ENCODE measurements at regions not wholly inside any gene's neighbourhood (a gene's known extent, or its start where the extent isn't known, plus 50 kb on each side); places are given as distances from the start of the nearest gene placed in this dataset.

DNA sequence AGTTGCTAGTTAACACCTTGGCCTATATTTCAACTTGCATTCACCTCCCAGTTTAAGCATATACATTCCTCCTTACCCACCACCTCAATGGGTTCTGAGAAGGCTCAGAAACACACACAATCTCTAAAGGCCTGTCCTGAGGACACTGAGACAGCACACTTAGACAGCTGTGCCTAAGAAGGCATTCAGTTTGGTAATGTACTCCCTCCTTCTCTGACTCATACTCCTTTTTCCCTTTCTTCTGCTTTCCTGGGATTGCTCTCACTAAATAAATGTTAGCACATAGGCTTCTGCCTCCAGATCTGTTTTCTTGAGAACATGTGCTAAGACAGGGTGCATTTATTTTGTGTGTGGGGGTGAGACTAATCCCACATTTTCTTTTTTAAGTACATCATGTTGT, 456.8 kb upstream of the CDH6 start:
- intact Hi-C loops (cut with micrococcal nuclease; ENCODE audit: unreplicated experiment) = no loop called here
- H3K79me2 ChIP-seq (ENCODE audit: insufficient read depth, low read depth, low read length) = no peaks in the 10 kb centered on the region
- no TSS peak for BruUV-seq (replicated peaks)
- CTCF ChIA-PET (ENCODE audit: unreplicated experiment) = no interaction called here
- no peak overlapping the region for H3K4me2 ChIP-seq (ENCODE audit: low read length)
- H3K9me3 ChIP-seq (ENCODE audit: low read length) = no peaks in the 10 kb centered on the region
- H2AFZ ChIP-seq (ENCODE audit: low read length) = no peak overlapping the region
- H3K27ac ChIP-seq (ENCODE audit: low read depth, low read length, poor library complexity, severe bottlenecking) = no peak overlapping the region
- TF ChIP-seq EZH2phosphoT487 (IDR thresholded peaks at IDR 0.05; ENCODE audit: borderline replicate concordance, low read depth, low read length) = no peak
- TF ChIP-seq, protein P1, sequence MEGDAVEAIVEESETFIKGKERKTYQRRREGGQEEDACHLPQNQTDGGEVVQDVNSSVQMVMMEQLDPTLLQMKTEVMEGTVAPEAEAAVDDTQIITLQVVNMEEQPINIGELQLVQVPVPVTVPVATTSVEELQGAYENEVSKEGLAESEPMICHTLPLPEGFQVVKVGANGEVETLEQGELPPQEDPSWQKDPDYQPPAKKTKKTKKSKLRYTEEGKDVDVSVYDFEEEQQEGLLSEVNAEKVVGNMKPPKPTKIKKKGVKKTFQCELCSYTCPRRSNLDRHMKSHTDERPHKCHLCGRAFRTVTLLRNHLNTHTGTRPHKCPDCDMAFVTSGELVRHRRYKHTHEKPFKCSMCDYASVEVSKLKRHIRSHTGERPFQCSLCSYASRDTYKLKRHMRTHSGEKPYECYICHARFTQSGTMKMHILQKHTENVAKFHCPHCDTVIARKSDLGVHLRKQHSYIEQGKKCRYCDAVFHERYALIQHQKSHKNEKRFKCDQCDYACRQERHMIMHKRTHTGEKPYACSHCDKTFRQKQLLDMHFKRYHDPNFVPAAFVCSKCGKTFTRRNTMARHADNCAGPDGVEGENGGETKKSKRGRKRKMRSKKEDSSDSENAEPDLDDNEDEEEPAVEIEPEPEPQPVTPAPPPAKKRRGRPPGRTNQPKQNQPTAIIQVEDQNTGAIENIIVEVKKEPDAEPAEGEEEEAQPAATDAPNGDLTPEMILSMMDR (conservative IDR thresholded peaks at IDR 0.05; ENCODE audit: low read length) = no peak
- no peaks in the 10 kb centered on the region for H3K4me1 ChIP-seq (ENCODE audit: insufficient read depth, low read length, poor library complexity, severe bottlenecking)
- no peaks in the 10 kb centered on the region for H3K9me2 ChIP-seq (ENCODE audit: insufficient read depth, low read length)
- no peak overlapping the region for H3K4me3 ChIP-seq (ENCODE audit: low read depth, low read length, poor library complexity, severe bottlenecking)
- POLR2A ChIA-PET = interaction anchor here (0.9 kb wide), 1 partner anchor 13 kb away, joined by 3 read pairs; no protein-coding TSS in a partner anchor
- H3K36me3 ChIP-seq (ENCODE audit: insufficient read depth, low read length) = no peaks in the 10 kb centered on the region
- no peaks in the 10 kb centered on the region for H4K20me1 ChIP-seq (ENCODE audit: insufficient read depth, low read length)
- no peak for DNase-seq (ENCODE audit: low spot score)

DNA sequence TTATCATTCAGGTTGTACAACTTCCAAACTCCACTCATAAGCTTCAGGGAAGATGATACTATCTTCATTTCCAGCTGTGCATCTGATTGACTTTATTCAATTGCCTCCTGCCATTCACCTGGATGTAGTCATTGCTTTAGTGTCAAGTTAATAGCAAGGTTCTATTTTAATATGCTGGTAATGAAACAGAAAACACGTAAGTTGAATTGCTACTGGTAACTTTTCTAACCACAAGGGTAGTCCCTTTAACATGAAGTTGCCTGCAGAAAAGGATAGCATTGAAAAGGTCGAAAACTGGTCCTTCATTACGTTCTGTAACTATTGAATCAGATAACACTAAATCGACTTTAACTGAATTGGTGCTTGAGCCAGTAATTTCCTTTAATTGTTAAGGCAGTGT, 459.4 kb upstream of the CDH6 start:
- H3K36me3 ChIP-seq (ENCODE audit: insufficient read depth, low read length) = no peaks in the 10 kb centered on the region
- no peak overlapping the region for H2AFZ ChIP-seq (ENCODE audit: low read length)
- no peaks in the 10 kb centered on the region for H3K9me3 ChIP-seq (ENCODE audit: low read length)
- POLR2A ChIA-PET = interaction anchor here (0.6 to 1.4 kb wide), 3 partner anchors 10 to 481 kb away, joined by 3 to 4 read pairs (median 3); no protein-coding TSS in a partner anchor
- intact Hi-C loops (cut with micrococcal nuclease; ENCODE audit: unreplicated experiment) = no loop called here
- H3K4me3 ChIP-seq (ENCODE audit: low read depth, low read length, poor library complexity, severe bottlenecking) = no peak overlapping the region
- H3K27ac ChIP-seq (ENCODE audit: low read depth, low read length, poor library complexity, severe bottlenecking) = no peak overlapping the region
- CTCF ChIA-PET (ENCODE audit: unreplicated experiment) = no interaction called here
- no peaks in the 10 kb centered on the region for H3K9me2 ChIP-seq (ENCODE audit: insufficient read depth, low read length)
- no peaks in the 10 kb centered on the region for H3K4me1 ChIP-seq (ENCODE audit: insufficient read depth, low read length, poor library complexity, severe bottlenecking)
- H3K79me2 ChIP-seq (ENCODE audit: insufficient read depth, low read depth, low read length) = no peaks in the 10 kb centered on the region
- no peak for DNase-seq (ENCODE audit: low spot score)
- no TSS peak for BruUV-seq (replicated peaks)
- TF ChIP-seq, protein P1 (conservative IDR thresholded peaks at IDR 0.05; ENCODE audit: low read length) = no peak
- TF ChIP-seq EZH2phosphoT487 (IDR thresholded peaks at IDR 0.05; ENCODE audit: borderline replicate concordance, low read depth, low read length) = no peak
- H3K4me2 ChIP-seq (ENCODE audit: low read length) = no peak overlapping the region
- no peaks in the 10 kb centered on the region for H4K20me1 ChIP-seq (ENCODE audit: insufficient read depth, low read length)

DNA sequence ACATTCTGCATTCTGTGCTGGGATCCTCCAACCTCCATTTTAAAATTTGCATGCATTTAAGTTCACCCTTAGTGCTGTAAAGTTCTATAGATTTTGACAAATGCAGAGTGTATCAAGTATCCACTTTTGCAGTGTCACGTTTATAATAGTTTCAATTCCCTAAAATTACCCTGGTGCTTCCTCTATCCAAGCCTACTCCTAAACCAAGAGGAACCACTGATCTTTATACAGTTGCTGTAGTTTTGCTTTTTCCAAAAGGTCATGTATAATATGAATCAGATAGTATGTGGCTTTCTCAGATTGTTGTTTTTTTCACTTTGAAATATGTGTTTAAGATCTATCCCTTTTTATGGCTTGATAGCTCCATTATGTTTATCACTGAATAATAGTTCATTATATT, 468.4 kb upstream of the CDH6 start:
- ChIA-PET CTCF (ENCODE audit: unreplicated experiment) (no interaction called here), POLR2A (no interaction called here)
- BruUV-seq (replicated peaks) = no TSS peak
- no peak overlapping the region for H3K27ac ChIP-seq (ENCODE audit: low read depth, low read length, poor library complexity, severe bottlenecking)
- no peaks in the 10 kb centered on the region for H3K79me2 ChIP-seq (ENCODE audit: insufficient read depth, low read depth, low read length)
- H3K4me1 ChIP-seq (ENCODE audit: insufficient read depth, low read length, poor library complexity, severe bottlenecking) = no peaks in the 10 kb centered on the region
- no peak overlapping the region for H3K4me3 ChIP-seq (ENCODE audit: low read depth, low read length, poor library complexity, severe bottlenecking)
- DNase-seq (ENCODE audit: low spot score) = no peak
- no peaks in the 10 kb centered on the region for H3K9me2 ChIP-seq (ENCODE audit: insufficient read depth, low read length)
- TF ChIP-seq EZH2phosphoT487 (IDR thresholded peaks at IDR 0.05; ENCODE audit: borderline replicate concordance, low read depth, low read length) = no peak
- TF ChIP-seq, protein P1 (conservative IDR thresholded peaks at IDR 0.05; ENCODE audit: low read length) = no peak
- no peak overlapping the region for H3K4me2 ChIP-seq (ENCODE audit: low read length)
- no peaks in the 10 kb centered on the region for H3K9me3 ChIP-seq (ENCODE audit: low read length)
- intact Hi-C loops (cut with micrococcal nuclease; ENCODE audit: unreplicated experiment) = loop anchor here (2.0 kb wide), 1 partner anchor 62 kb away; no protein-coding TSS in a partner anchor
- no peak overlapping the region for H2AFZ ChIP-seq (ENCODE audit: low read length)
- no peaks in the 10 kb centered on the region for H3K36me3 ChIP-seq (ENCODE audit: insufficient read depth, low read length)
- H4K20me1 ChIP-seq (ENCODE audit: insufficient read depth, low read length) = no peaks in the 10 kb centered on the region

All from OCI-LY7 (cell line).